Tibial nerve (tissue), 4 donors: ENCODE measurements at regions not wholly inside any gene's neighbourhood (a gene's known extent, or its start where the extent isn't known, plus 50 kb on each side); places are given as distances from the start of the nearest gene placed in this dataset.

Experiments used
- DNase-seq, 2 donors: peaks; one replicate each; pipeline ENCODE4 v3.0.0-alpha.2; 2019; ENCODE audit warnings: low spot score in 2 of 2
- H3K27ac ChIP-seq, 4 donors: fragments of 200-600 bp; sonication (generic) in 3 of 4; one replicate each; pipeline ENCODE4 v1.5.1; 2017 to 2019; ENCODE audit warnings: mild to moderate bottlenecking in 1 of 4
- H3K27me3 ChIP-seq, 2 donors: fragments of 200-600 bp; sonication (generic) in 1 of 2; one replicate each; pipeline versions ENCODE4 v1.5.1 to v1.6.0; 2017 to 2019
- H3K36me3 ChIP-seq, 3 donors: fragments of 200-600 bp; sonication (generic); one replicate each; pipeline ENCODE4 v1.5.1; 2018 to 2019
- H3K4me1 ChIP-seq, 4 donors: fragments of 200-600 bp; sonication (generic) in 3 of 4; one replicate each; pipeline ENCODE4 v1.5.1; 2017 to 2019
- H3K4me3 ChIP-seq, 4 donors: fragments of 200-600 bp; sonication (generic) in 3 of 4; one replicate each; pipeline ENCODE4 v1.5.1; 2017 to 2019; ENCODE audit warnings: mild to moderate bottlenecking in 1 of 4, moderate library complexity in 1 of 4
- H3K9me3 ChIP-seq, 4 donors: fragments of 200-600 bp; sonication (generic) in 3 of 4; one replicate each; pipeline ENCODE4 v1.5.1; 2017 to 2019
- CTCF ChIP-seq, 5 experiments: fragments of 200-600 bp in 3 of 5; fragments of 450-650 bp in 2 of 5; sonication (generic) in 3 of 5; IDR thresholded peaks; one replicate each; pipeline ENCODE4 v1.5.1; 2016 to 2019; ENCODE audit warnings: antibody characterized with exemption in 5 of 5, mild to moderate bottlenecking in 3 of 5, moderate library complexity in 2 of 5
- EP300 ChIP-seq, 2 donors: sonication (generic); formaldehyde crosslinking; IDR thresholded peaks; one replicate each; pipeline ENCODE4 v1.6.1; 2017; ENCODE audit warnings: antibody characterized with exemption in 2 of 2, mild to moderate bottlenecking in 1 of 2
- POLR2A ChIP-seq, 2 donors: fragments of 450-650 bp; IDR thresholded peaks; one replicate each; pipeline ENCODE4 v1.6.1; 2017; ENCODE audit warnings: antibody characterized with exemption in 2 of 2, mild to moderate bottlenecking in 2 of 2, moderate library complexity in 2 of 2
- WGBS, 2 donors: methylation state at CpG; one replicate each; pipeline ENCODE4 v1.1.5; 2018; 5-methylcytosine and 5-hydroxymethylcytosine counted together

- TF ChIP-seq CTCF (IDR thresholded peaks at IDR 0.05) (no peak), EP300 (IDR thresholded peaks at IDR 0.05) (no peak), POLR2A (IDR thresholded peaks at IDR 0.05) (no peak)
- no peaks in the 10 kb centered on the region for H3K36me3 ChIP-seq
- WGBS, 2 donors: 84% methylated on average over 2 of the region's 2 CpGs
Observed at GRCh38 chr6:48307573-48307972, 196.6 kb upstream of the PTCHD4 start.

GRCh38 chr6:48290595-48290994, 179.6 kb upstream of the PTCHD4 start:
- no peaks in the 10 kb centered on the region for H3K27me3 ChIP-seq
- H3K4me3 ChIP-seq: no peak overlapping the region
- TF ChIP-seq POLR2A (IDR thresholded peaks at IDR 0.05) (no peak), EP300 (IDR thresholded peaks at IDR 0.05) (no peak), CTCF (IDR thresholded peaks at IDR 0.05) (no peak)
- H3K27ac ChIP-seq: no peak overlapping the region
- no peaks in the 10 kb centered on the region for H3K36me3 ChIP-seq
- no peak for DNase-seq
- 67 to 75% methylated on average over 4 of the region's 4 CpGs for WGBS, 2 donors
- no peaks in the 10 kb centered on the region for H3K4me1 ChIP-seq
- H3K9me3 ChIP-seq: peaks cover 0 to 22% (median 0%) of the 10 kb centered on the region in 4 donors

More at GRCh38 chr6:48307573-48307972, 196.6 kb upstream of the PTCHD4 start:
- Histone ChIP-seq H3K4me3 (no peak overlapping the region), H3K27ac (no peak overlapping the region), H3K9me3 (peaks cover 0 to 8% (median 0%) of the 10 kb centered on the region in 4 donors), H3K27me3 (no peaks in the 10 kb centered on the region), H3K4me1 (no peaks in the 10 kb centered on the region)
- DNase-seq: no peak

GRCh38 chr6:48289841-48290240, 178.8 kb upstream of the PTCHD4 start:
- WGBS, 2 donors: 84 to 87% methylated on average over 5 of the region's 5 CpGs
- Histone ChIP-seq H3K27ac (no peak overlapping the region), H3K36me3 (no peaks in the 10 kb centered on the region), H3K9me3 (peaks cover 0 to 28% (median 0%) of the 10 kb centered on the region in 4 donors), H3K4me1 (no peaks in the 10 kb centered on the region), H3K27me3 (no peaks in the 10 kb centered on the region), H3K4me3 (no peak overlapping the region)
- TF ChIP-seq POLR2A (IDR thresholded peaks at IDR 0.05) (no peak), EP300 (IDR thresholded peaks at IDR 0.05) (no peak), CTCF (IDR thresholded peaks at IDR 0.05) (no peak)
- DNase-seq: no peak

GRCh38 chr6:48281217-48281616, 170.2 kb upstream of the PTCHD4 start:
- Histone ChIP-seq H3K4me3 (no peak overlapping the region), H3K9me3 (peaks cover 0 to 9% (median 0%) of the 10 kb centered on the region in 4 donors), H3K27me3 (no peaks in the 10 kb centered on the region), H3K4me1 (peaks cover 0 to 6% (median 0%) of the 10 kb centered on the region in 4 donors), H3K27ac (no peak overlapping the region), H3K36me3 (no peaks in the 10 kb centered on the region)
- TF ChIP-seq CTCF (IDR thresholded peaks at IDR 0.05): no peak
- no peak for TF ChIP-seq EP300 (IDR thresholded peaks at IDR 0.05)
- no peak for TF ChIP-seq POLR2A (IDR thresholded peaks at IDR 0.05)
- DNase-seq: no peak
- 21 to 26% methylated on average over 1 of the region's 1 CpG for WGBS, 2 donors

- no peak for DNase-seq
- 92 to 93% methylated on average over 1 of the region's 1 CpG for WGBS, 2 donors
- no peak for TF ChIP-seq CTCF (IDR thresholded peaks at IDR 0.05)
- no peak for TF ChIP-seq POLR2A (IDR thresholded peaks at IDR 0.05)
- no peak for TF ChIP-seq EP300 (IDR thresholded peaks at IDR 0.05)
- no peak overlapping the region for H3K27ac ChIP-seq
- no peaks in the 10 kb centered on the region for H3K27me3 ChIP-seq
- H3K9me3 ChIP-seq: peaks cover 0 to 1% (median 0%) of the 10 kb centered on the region in 4 donors
- peaks cover 0 to 6% (median 0%) of the 10 kb centered on the region in 4 donors for H3K4me1 ChIP-seq
- H3K36me3 ChIP-seq: no peaks in the 10 kb centered on the region
- no peak overlapping the region for H3K4me3 ChIP-seq
Observed at GRCh38 chr6:48280035-48280620, 169.1 kb upstream of the PTCHD4 start.
